Endothelial cell (in vitro differentiated cells): ENCODE measurements at regions not wholly inside any gene's neighbourhood (a gene's known extent, or its start where the extent isn't known, plus 50 kb on each side); places are given as distances from the start of the nearest gene placed in this dataset.

Source experiments
- DNase-seq: peaks from one replicate; pipeline ENCODE4 v3.0.0; 2021; ENCODE audit warnings: low spot score
- H3K27ac Mint-ChIP-seq: one replicate; pipeline ENCODE4 v1.8.0; 2021; ENCODE audit warnings: mixed read lengths, inconsistent platforms; ENCODE audit not compliant: unreplicated experiment
- H3K27me3 Mint-ChIP-seq: one replicate; pipeline ENCODE4 v1.8.0; 2021; ENCODE audit warnings: mild to moderate bottlenecking, moderate library complexity, mixed read lengths, inconsistent platforms; ENCODE audit not compliant: unreplicated experiment
- H3K36me3 Mint-ChIP-seq: one replicate; pipeline ENCODE4 v1.8.0; 2021; ENCODE audit warnings: mild to moderate bottlenecking, low read depth, mixed read lengths, inconsistent platforms; ENCODE audit not compliant: unreplicated experiment
- H3K4me1 Mint-ChIP-seq: one replicate; pipeline ENCODE4 v1.8.0; 2021; ENCODE audit warnings: mild to moderate bottlenecking, mixed read lengths, inconsistent platforms; ENCODE audit not compliant: unreplicated experiment
- H3K4me3 Mint-ChIP-seq: one replicate; pipeline ENCODE4 v1.8.0; 2021; ENCODE audit warnings: mild to moderate bottlenecking, mixed read lengths, inconsistent platforms; ENCODE audit not compliant: unreplicated experiment
- H3K9me3 Mint-ChIP-seq: one replicate; pipeline ENCODE4 v1.8.0; 2021; ENCODE audit warnings: mixed read lengths, inconsistent platforms; ENCODE audit not compliant: unreplicated experiment
- TF ChIP-seq, protein P1 (sequence below): fragments of 200-600 bp; sonication (generic); IDR thresholded peaks from one replicate; pipeline ENCODE4 v1.5.0; 2021; ENCODE audit warnings: antibody characterized with exemption; ENCODE audit not compliant: unreplicated experiment

GRCh38 chr17:79667121-79667715 lies 56.4 kb upstream of the RBFOX3 start:
- DNase-seq = no peak
- Mint-ChIP-seq H3K27me3 (peaks cover 4% of the 10 kb centered on the region), H3K9me3 (no peaks in the 10 kb centered on the region), H3K36me3 (peaks cover 6% of the 10 kb centered on the region), H3K4me3 (no peak overlapping the region), H3K4me1 (peaks cover 17% of the 10 kb centered on the region), H3K27ac (no peak overlapping the region)
- TF ChIP-seq, protein P1, sequence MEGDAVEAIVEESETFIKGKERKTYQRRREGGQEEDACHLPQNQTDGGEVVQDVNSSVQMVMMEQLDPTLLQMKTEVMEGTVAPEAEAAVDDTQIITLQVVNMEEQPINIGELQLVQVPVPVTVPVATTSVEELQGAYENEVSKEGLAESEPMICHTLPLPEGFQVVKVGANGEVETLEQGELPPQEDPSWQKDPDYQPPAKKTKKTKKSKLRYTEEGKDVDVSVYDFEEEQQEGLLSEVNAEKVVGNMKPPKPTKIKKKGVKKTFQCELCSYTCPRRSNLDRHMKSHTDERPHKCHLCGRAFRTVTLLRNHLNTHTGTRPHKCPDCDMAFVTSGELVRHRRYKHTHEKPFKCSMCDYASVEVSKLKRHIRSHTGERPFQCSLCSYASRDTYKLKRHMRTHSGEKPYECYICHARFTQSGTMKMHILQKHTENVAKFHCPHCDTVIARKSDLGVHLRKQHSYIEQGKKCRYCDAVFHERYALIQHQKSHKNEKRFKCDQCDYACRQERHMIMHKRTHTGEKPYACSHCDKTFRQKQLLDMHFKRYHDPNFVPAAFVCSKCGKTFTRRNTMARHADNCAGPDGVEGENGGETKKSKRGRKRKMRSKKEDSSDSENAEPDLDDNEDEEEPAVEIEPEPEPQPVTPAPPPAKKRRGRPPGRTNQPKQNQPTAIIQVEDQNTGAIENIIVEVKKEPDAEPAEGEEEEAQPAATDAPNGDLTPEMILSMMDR = no peak

- peaks cover 17% of the 10 kb centered on the region for H3K4me1 Mint-ChIP-seq
- DNase-seq = no peak
- peaks cover 4% of the 10 kb centered on the region for H3K27me3 Mint-ChIP-seq
- TF ChIP-seq, protein P1 = no peak
- no peaks in the 10 kb centered on the region for H3K9me3 Mint-ChIP-seq
- H3K4me3 Mint-ChIP-seq = no peak overlapping the region
- no peak overlapping the region for H3K27ac Mint-ChIP-seq
- H3K36me3 Mint-ChIP-seq = peaks cover 6% of the 10 kb centered on the region
These were observed 55.3 kb upstream of the RBFOX3 start for GRCh38 chr17:79666111-79666510.

GRCh38 chr17:79664930-79665737 lies 54.3 kb upstream of the RBFOX3 start:
- TF ChIP-seq, protein P1 = no peak
- Mint-ChIP-seq H3K9me3 (no peaks in the 10 kb centered on the region), H3K4me1 (peaks cover 17% of the 10 kb centered on the region), H3K4me3 (no peak overlapping the region), H3K36me3 (peaks cover 6% of the 10 kb centered on the region), H3K27me3 (peaks cover 4% of the 10 kb centered on the region), H3K27ac (no peak overlapping the region)
- DNase-seq = peak; percentile 31

DNA sequence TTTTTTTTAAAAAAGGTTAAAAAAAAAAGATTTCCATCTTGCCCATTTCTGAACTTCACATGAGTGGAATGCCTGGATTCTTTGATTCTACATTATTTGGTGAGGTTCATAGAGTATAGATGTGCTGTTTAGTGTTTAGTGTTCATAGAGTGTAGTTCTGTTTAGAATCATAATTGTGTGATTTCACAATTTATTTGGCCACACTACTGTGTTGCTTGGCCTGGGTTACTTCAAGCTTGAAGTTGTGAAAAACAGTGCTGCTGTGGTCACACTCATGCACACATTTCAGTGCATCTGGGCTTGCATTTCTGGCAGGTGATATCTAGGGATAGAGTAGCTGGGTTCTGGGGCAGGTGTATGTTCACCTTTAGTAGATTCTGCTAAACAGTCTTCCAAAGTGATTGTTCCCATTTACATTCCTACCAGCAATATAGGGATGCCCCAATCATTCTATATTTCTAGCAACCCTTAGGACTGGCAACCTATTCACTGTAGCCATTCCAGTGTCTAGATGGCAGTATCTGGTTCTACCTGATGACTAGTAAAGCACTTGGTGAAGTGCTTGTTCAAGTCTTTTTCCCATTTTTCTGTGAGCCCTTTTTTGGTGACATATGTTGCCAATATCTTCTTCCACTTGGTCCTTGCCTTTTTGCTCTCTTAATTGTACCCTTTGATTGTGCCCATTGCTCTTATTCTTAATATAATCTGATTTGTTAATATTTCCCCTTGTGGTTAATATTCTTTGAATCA lies 50.6 kb upstream of the RBFOX3 start:
- H3K9me3 Mint-ChIP-seq = no peaks in the 10 kb centered on the region
- no peak for DNase-seq
- H3K4me1 Mint-ChIP-seq = peaks cover 25% of the 10 kb centered on the region
- TF ChIP-seq, protein P1 = no peak
- peaks cover 2% of the 10 kb centered on the region for H3K27me3 Mint-ChIP-seq
- H3K36me3 Mint-ChIP-seq = no peaks in the 10 kb centered on the region
- no peak overlapping the region for H3K4me3 Mint-ChIP-seq
- H3K27ac Mint-ChIP-seq = peak overlapping the region; percentile 53
